CD4-positive, alpha-beta T cell (primary cell): ENCODE measurements at regions not wholly inside any gene's neighbourhood (a gene's known extent, or its start where the extent isn't known, plus 50 kb on each side); places are given as distances from the start of the nearest gene placed in this dataset.
"Not testable (repeated sequence)": the region's sequence is repeated elsewhere in the genome, so short reads cannot be mapped to it uniquely, and the experiment has no call there.

ENCODE experiments used
- ATAC-seq: fragments of 200-7000 bp; cut with Tn5 transposase; one replicate; pipeline ENCODE4 v1.10.0; 2022; ENCODE audit warnings: mild to moderate bottlenecking; ENCODE audit not compliant: poor library complexity
- CTCF ChIA-PET: fragments of 350-600 bp; sonication (Branson Sonifier 250); formaldehyde crosslinking; loops from one replicate; lab custom pipeline; 2021; ENCODE audit warnings: antibody characterized with exemption, inconsistent platforms; lab: Charles Lee
- POLR2A ChIA-PET: fragments of 350-600 bp; sonication (Branson Sonifier 250); formaldehyde crosslinking; loops from one replicate; lab custom pipeline; 2021; ENCODE audit warnings: antibody characterized with exemption, inconsistent platforms; lab: Charles Lee
- DNase-seq, 14 experiments: peaks; one replicate each; pipeline ENCODE4 v3.0.0-alpha.2; 2013 to 2020; ENCODE audit warnings: mixed read lengths in 2 of 14
- H3K27ac ChIP-seq, 2 donors: one replicate each; pipeline versions ENCODE4 v1.5.1 to v1.7.0; 2013; ENCODE audit warnings: low read length in 2 of 2, low read depth in 1 of 2, mild to moderate bottlenecking in 1 of 2
- H3K27me3 ChIP-seq, 2 experiments: 1 replicate in 1 of 2; 2 replicates in 1 of 2; pipeline versions ENCODE4 v1.6.1 to v1.7.0; 2013; ENCODE audit warnings: low read length in 2 of 2, control low read depth in 1 of 2, mild to moderate bottlenecking in 1 of 2, moderate library complexity in 1 of 2; ENCODE audit not compliant: insufficient read depth in 2 of 2, control insufficient read depth in 1 of 2
- H3K36me3 ChIP-seq: one replicate; pipeline ENCODE4 v1.6.1; 2013; ENCODE audit warnings: low read length, control low read depth; ENCODE audit not compliant: insufficient read depth
- H3K4me1 ChIP-seq: one replicate; pipeline ENCODE4 v1.6.1; 2013; ENCODE audit warnings: low read length, control low read depth; ENCODE audit not compliant: insufficient read depth
- H3K4me3 ChIP-seq: one replicate; pipeline ENCODE4 v1.5.1; 2013; ENCODE audit warnings: mild to moderate bottlenecking, low read length, moderate library complexity
- H3K9me3 ChIP-seq, 2 experiments: 1 replicate in 1 of 2; 2 replicates in 1 of 2; pipeline versions ENCODE4 v1.6.1 to v1.7.0; 2013; ENCODE audit warnings: low read length in 2 of 2, mild to moderate bottlenecking in 2 of 2, control low read depth in 1 of 2, moderate library complexity in 1 of 2; ENCODE audit not compliant: control insufficient read depth in 1 of 2, insufficient read depth in 1 of 2
- H3K27ac Mint-ChIP-seq: one replicate; pipeline ENCODE4 v1.8.0; 2020; ENCODE audit warnings: mixed read lengths
- H3K27me3 Mint-ChIP-seq: one replicate; pipeline ENCODE4 v1.8.0; 2021; ENCODE audit warnings: mixed read lengths
- H3K36me3 Mint-ChIP-seq: one replicate; pipeline ENCODE4 v1.8.0; 2021; ENCODE audit warnings: low read depth, mixed read lengths
- H3K4me1 Mint-ChIP-seq: one replicate; pipeline ENCODE4 v1.8.0; 2021; ENCODE audit warnings: low read depth, mixed read lengths
- H3K4me3 Mint-ChIP-seq: one replicate; pipeline ENCODE4 v1.8.0; 2020; ENCODE audit warnings: mild to moderate bottlenecking, mixed read lengths
- H3K9me3 Mint-ChIP-seq: one replicate; pipeline ENCODE4 v1.8.0; 2020; ENCODE audit warnings: mixed read lengths
- intact Hi-C, 2 experiments: fragments of 100-400 bp; cut with DNase I in 1 of 2; cut with micrococcal nuclease in 1 of 2; formaldehyde crosslinking; loops; one replicate each; pipeline versions ENCODE4 v1.15.1 to v1.9.0; 2023 to 2025; cut with DNase I, micrococcal nuclease
- TF ChIP-seq, protein P1 (sequence below): fragments of 200-600 bp; IDR thresholded peaks from one replicate; pipeline ENCODE4 v1.8.0; 2022; ENCODE audit warnings: antibody characterized with exemption, mild to moderate bottlenecking

DNA sequence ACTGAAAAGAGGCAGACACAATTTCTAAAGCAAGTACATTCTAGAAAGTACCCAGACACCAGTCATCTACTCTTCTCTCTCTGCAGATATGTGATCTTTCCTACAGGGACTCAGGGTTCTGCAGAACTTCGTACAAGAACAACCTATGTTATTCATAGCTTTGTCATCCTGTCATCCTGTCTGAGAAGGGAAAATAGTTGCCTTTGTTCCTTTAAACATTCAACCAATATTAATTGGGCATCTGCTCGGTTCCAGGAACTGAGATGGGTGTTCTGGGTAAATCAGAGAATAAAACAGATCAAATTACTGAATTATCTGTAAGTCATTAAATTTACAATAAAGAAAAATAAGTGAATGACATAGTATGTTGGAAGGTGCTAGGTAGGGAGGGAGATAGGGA lies 504.9 kb downstream of the MATN1 start:
- TF ChIP-seq, protein P1, sequence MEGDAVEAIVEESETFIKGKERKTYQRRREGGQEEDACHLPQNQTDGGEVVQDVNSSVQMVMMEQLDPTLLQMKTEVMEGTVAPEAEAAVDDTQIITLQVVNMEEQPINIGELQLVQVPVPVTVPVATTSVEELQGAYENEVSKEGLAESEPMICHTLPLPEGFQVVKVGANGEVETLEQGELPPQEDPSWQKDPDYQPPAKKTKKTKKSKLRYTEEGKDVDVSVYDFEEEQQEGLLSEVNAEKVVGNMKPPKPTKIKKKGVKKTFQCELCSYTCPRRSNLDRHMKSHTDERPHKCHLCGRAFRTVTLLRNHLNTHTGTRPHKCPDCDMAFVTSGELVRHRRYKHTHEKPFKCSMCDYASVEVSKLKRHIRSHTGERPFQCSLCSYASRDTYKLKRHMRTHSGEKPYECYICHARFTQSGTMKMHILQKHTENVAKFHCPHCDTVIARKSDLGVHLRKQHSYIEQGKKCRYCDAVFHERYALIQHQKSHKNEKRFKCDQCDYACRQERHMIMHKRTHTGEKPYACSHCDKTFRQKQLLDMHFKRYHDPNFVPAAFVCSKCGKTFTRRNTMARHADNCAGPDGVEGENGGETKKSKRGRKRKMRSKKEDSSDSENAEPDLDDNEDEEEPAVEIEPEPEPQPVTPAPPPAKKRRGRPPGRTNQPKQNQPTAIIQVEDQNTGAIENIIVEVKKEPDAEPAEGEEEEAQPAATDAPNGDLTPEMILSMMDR, result no peak
- ATAC-seq (no peak), DNase-seq (no peak)
- H3K36me3 ChIP-seq, result no peaks in the 10 kb centered on the region
- intact Hi-C loops, result no loop called here
- Mint-ChIP-seq H3K4me1 (no peaks in the 10 kb centered on the region), H3K27ac (no peak overlapping the region), H3K9me3 (no peaks in the 10 kb centered on the region), H3K27me3 (peaks cover 52% of the 10 kb centered on the region), H3K4me3 (no peak overlapping the region), H3K36me3 (no peaks in the 10 kb centered on the region)
- ChIA-PET CTCF (no interaction called here), POLR2A (interaction anchor here (0.8 kb wide), 1 partner anchor 75 kb away, joined by 3 read pairs; no protein-coding TSS in a partner anchor)
- no peaks in the 10 kb centered on the region for H3K4me1 ChIP-seq
- H3K27ac ChIP-seq, result no peak overlapping the region
- H3K4me3 ChIP-seq, result no peak overlapping the region
- no peaks in the 10 kb centered on the region for H3K27me3 ChIP-seq
- peaks cover 0 to 4% of the 10 kb centered on the region in 2 experiments for H3K9me3 ChIP-seq

DNA sequence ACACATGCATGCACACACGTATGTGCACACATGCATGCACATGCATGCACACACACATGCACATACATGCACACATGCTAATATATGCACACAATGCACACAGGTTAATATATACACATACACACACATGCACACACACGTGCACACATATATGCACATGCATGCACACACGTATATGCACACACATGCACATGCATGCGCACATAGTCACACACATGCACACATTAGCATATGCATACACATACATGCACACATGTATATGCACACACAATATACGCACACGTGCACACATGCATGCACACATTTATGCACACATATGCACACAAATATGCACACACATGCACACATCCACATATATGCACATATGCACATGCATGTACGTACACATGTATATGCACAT lies 506.8 kb downstream of the MATN1 start:
- DNase-seq, result no peak

GRCh38 chr1:30213936-30214335 lies 509.4 kb downstream of the MATN1 start:
- intact Hi-C loops, result no loop called here
- H3K9me3 Mint-ChIP-seq, result no peaks in the 10 kb centered on the region
- DNase-seq (no peak), ATAC-seq (no peak)
- Histone ChIP-seq H3K27me3 (peaks cover 0 to 2% of the 10 kb centered on the region in 2 experiments), H3K27ac (no peak overlapping the region), H3K4me1 (no peaks in the 10 kb centered on the region), H3K9me3 (no peaks in the 10 kb centered on the region), H3K4me3 (no peak overlapping the region), H3K36me3 (no peaks in the 10 kb centered on the region)
- H3K4me1 Mint-ChIP-seq, result no peaks in the 10 kb centered on the region
- H3K27me3 Mint-ChIP-seq, result peaks cover 33% of the 10 kb centered on the region
- H3K27ac Mint-ChIP-seq, result no peak overlapping the region
- H3K4me3 Mint-ChIP-seq, result no peak overlapping the region
- ChIA-PET CTCF (no interaction called here), POLR2A (no interaction called here)
- H3K36me3 Mint-ChIP-seq, result no peaks in the 10 kb centered on the region
- TF ChIP-seq, protein P1, result no peak

More for the DNA sequence above, 506.8 kb downstream of the MATN1 start:
- TF ChIP-seq, protein P1, result no peak
- ChIA-PET POLR2A (no interaction called here), CTCF (no interaction called here)
- H3K9me3 ChIP-seq, result no peaks in the 10 kb centered on the region
- H3K27ac ChIP-seq, result no peak overlapping the region
- Mint-ChIP-seq H3K4me3 (no peak overlapping the region), H3K36me3 (no peaks in the 10 kb centered on the region), H3K27me3 (peaks cover 49% of the 10 kb centered on the region), H3K9me3 (no peaks in the 10 kb centered on the region), H3K4me1 (no peaks in the 10 kb centered on the region), H3K27ac (no peak overlapping the region)
- no peak overlapping the region for H3K4me3 ChIP-seq
- no peaks in the 10 kb centered on the region for H3K36me3 ChIP-seq
- H3K4me1 ChIP-seq, result no peaks in the 10 kb centered on the region
- no peak for ATAC-seq
- H3K27me3 ChIP-seq, result peaks cover 0 to 2% of the 10 kb centered on the region in 2 experiments
- intact Hi-C loops, result no loop called here

- POLR2A ChIA-PET, H3K9me3 Mint-ChIP-seq, DNase-seq, H3K4me1 Mint-ChIP-seq, H3K36me3 Mint-ChIP-seq, H3K27me3 ChIP-seq, intact Hi-C loops, H3K9me3 ChIP-seq, H3K4me3 Mint-ChIP-seq, H3K27ac ChIP-seq, ATAC-seq, H3K27ac Mint-ChIP-seq, CTCF ChIA-PET, H3K36me3 ChIP-seq, H3K4me3 ChIP-seq, H3K4me1 ChIP-seq: not testable (repeated sequence)
- H3K27me3 Mint-ChIP-seq, result peaks cover 21% of the 10 kb centered on the region
These were observed 515.4 kb downstream of the MATN1 start for GRCh38 chr1:30207962-30208361.

DNA sequence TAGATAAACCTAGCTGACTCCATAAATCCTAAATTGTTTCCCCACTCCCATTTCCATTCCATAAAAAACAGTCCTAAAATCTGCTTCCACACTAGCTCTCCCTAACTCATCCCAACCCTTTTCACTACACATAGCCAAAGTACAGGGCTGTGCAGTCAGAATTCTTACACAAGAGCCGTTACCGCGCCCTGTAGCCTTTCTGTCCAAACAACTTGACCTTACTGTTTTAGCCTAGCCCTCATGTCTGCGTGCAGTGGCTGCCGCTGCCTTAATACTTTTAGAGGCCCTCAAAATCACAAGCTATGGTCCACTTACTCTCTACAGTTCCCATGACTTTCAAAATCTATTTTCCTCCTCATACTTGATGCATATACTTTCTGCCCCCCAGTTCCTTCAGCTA lies 516.8 kb downstream of the MATN1 start:
- ATAC-seq, POLR2A ChIA-PET, H3K4me3 ChIP-seq: not testable (repeated sequence)

More for the DNA sequence above, 516.8 kb downstream of the MATN1 start:
- H3K4me3 Mint-ChIP-seq, intact Hi-C loops, H3K36me3 Mint-ChIP-seq, CTCF ChIA-PET, H3K27ac ChIP-seq, H3K27ac Mint-ChIP-seq, H3K4me1 ChIP-seq, H3K9me3 Mint-ChIP-seq, H3K36me3 ChIP-seq, DNase-seq, H3K4me1 Mint-ChIP-seq, H3K9me3 ChIP-seq, H3K27me3 ChIP-seq: not testable (repeated sequence)
- peaks cover 14% of the 10 kb centered on the region for H3K27me3 Mint-ChIP-seq
